Right cardiac atrium (tissue), 5 donors: ENCODE measurements at regions not wholly inside any gene's neighbourhood (a gene's known extent, or its start where the extent isn't known, plus 50 kb on each side); places are given as distances from the start of the nearest gene placed in this dataset.

ENCODE experiments used
- ATAC-seq, 2 donors: fragments of 200-7000 bp; cut with Tn5 transposase; one replicate each; pipeline versions ENCODE4 v1.8.0 to v1.9.1; 2020; ENCODE audit warnings: moderate library complexity in 2 of 2, mild to moderate bottlenecking in 1 of 2
- DNase-seq, 3 donors: peaks; one replicate each; pipeline ENCODE4 v3.0.0-alpha.2; 2020
- H3K27ac ChIP-seq: one replicate; pipeline ENCODE4 v1.5.1; 2013; ENCODE audit warnings: mild to moderate bottlenecking, low read length, control low read depth, moderate library complexity
- H3K27me3 ChIP-seq: one replicate; pipeline ENCODE4 v1.6.1; 2013; ENCODE audit not compliant: control insufficient read depth, insufficient read depth
- H3K4me1 ChIP-seq: one replicate; pipeline ENCODE4 v1.6.1; 2013; ENCODE audit warnings: low read length; ENCODE audit not compliant: control insufficient read depth, insufficient read depth
- H3K4me3 ChIP-seq: one replicate; pipeline ENCODE4 v1.5.1; 2013; ENCODE audit warnings: low read length, control low read depth
- H3K9me3 ChIP-seq: one replicate; pipeline ENCODE4 v1.6.1; 2013; ENCODE audit warnings: low read length; ENCODE audit not compliant: control insufficient read depth
- WGBS: extraction: QIAGEN DNeasy Blood & Tissue Kit; methylation state at CpG from one replicate; pipeline ENCODE4 v1.1.7; 2013; 5-methylcytosine and 5-hydroxymethylcytosine counted together
- intact Hi-C, 4 donors: fragments of 100-400 bp; cut with DNase I; formaldehyde crosslinking; loops; one replicate each; pipeline versions ENCODE4 v1.11.0 to v1.14.0; 2022 to 2023
- donor health status: healthy with polysubstance abuse.
- donor health status: DM: no; HTN: yes; CAD: no.
- donor health status: DM: no; HTN: no; CAD: no.
- donor health status: DM: no; HTN: yes; CAD: no; lungs with severe emphysema.
- donor health status: DM: yes; HTN: yes; CAD: no.

DNA sequence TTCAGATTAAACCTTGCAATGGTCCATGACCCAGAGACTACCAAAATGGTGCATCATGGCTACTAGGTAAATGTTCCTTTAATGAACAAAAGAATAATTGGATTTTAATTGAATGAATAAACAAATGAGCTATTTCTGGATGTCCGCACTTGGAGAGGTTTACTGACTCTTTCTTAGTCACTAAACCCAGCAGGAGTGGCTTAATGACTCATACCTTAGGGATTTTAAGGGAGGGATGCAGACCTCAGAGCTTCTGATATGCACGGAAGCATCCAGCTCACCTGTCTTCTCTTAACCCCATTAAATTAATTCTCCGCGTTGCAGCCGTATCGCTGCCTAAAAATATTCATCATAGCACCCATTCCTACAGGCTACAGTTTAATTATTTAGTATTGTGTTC lies 970.0 kb upstream of the SLC35B3 start:
- no peak overlapping the region for H3K4me3 ChIP-seq
- no peaks in the 10 kb centered on the region for H3K4me1 ChIP-seq
- ATAC-seq (no peak), DNase-seq (no peak)
- intact Hi-C loops: no loop called here
- 87% methylated on average over 6 of the region's 6 CpGs for WGBS
- no peaks in the 10 kb centered on the region for H3K27me3 ChIP-seq
- no peaks in the 10 kb centered on the region for H3K9me3 ChIP-seq
- no peak overlapping the region for H3K27ac ChIP-seq

GRCh38 chr6:9404351-9405146 lies 969.2 kb upstream of the SLC35B3 start:
- WGBS: 42% methylated on average over 10 of the region's 10 CpGs
- no peaks in the 10 kb centered on the region for H3K9me3 ChIP-seq
- intact Hi-C loops: no loop called here
- no peaks in the 10 kb centered on the region for H3K27me3 ChIP-seq
- DNase-seq (no peak), ATAC-seq (no peak)
- no peak overlapping the region for H3K4me3 ChIP-seq
- no peaks in the 10 kb centered on the region for H3K4me1 ChIP-seq
- no peak overlapping the region for H3K27ac ChIP-seq

DNA sequence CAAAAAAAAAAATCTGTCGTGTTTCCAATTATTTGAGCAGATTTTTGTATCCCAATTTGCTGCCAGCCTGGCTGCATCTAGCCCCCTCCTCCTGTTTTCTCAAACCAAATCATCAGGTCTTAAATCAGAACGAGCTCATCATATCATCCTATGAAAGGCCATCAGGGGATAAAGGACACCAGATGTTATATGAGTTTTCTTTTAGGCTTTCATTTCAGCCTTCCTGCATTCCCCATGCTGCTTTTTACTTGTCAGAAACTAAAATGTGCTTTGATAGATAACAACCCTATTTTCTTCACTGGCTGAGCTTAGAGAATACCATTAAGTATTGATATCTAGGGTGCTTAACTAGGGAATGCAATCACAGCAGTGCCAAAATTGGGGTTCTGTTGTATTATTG lies 968.4 kb upstream of the SLC35B3 start:
- Histone ChIP-seq H3K4me1 (no peaks in the 10 kb centered on the region), H3K27ac (no peak overlapping the region), H3K4me3 (no peak overlapping the region), H3K27me3 (no peaks in the 10 kb centered on the region), H3K9me3 (no peaks in the 10 kb centered on the region)
- intact Hi-C loops: no loop called here
- WGBS: 37% methylated on average over 2 of the region's 2 CpGs
- no peak for DNase-seq
- no peak for ATAC-seq

DNA sequence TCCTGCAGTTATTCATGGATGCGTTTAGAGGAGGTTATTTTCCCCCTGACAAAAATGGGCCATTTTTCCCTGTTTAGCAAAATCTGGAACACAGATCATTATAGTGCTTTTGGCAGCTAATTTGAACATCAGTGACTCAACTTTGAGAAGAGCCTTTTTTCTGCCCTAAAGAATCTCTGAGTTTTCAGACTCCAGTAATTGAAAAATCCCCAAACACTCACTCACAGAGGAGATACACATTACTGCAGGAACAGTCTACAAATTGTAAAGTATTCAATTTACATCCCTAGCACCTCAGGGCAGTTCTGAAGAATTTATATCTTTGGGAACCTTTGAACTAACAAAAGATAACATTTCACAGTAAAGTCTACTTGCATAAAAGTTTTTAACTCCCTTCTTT lies 966.6 kb upstream of the SLC35B3 start:
- Histone ChIP-seq H3K9me3 (no peaks in the 10 kb centered on the region), H3K4me3 (no peak overlapping the region), H3K4me1 (no peaks in the 10 kb centered on the region), H3K27ac (no peak overlapping the region), H3K27me3 (no peaks in the 10 kb centered on the region)
- 83% methylated on average over 1 of the region's 1 CpG for WGBS
- intact Hi-C loops: no loop called here
- ATAC-seq (no peak), DNase-seq (no peak)

- no peak overlapping the region for H3K27ac ChIP-seq
- no peaks in the 10 kb centered on the region for H3K9me3 ChIP-seq
- H3K27me3 ChIP-seq: no peaks in the 10 kb centered on the region
- ATAC-seq (no peak), DNase-seq (no peak)
- H3K4me1 ChIP-seq: no peaks in the 10 kb centered on the region
- WGBS: 86% methylated on average over 5 of the region's 5 CpGs
- intact Hi-C loops: no loop called here
- H3K4me3 ChIP-seq: no peak overlapping the region
Observed at GRCh38 chr6:9399916-9400315, 964.6 kb upstream of the SLC35B3 start.

GRCh38 chr6:9398767-9399373 lies 963.5 kb upstream of the SLC35B3 start:
- DNase-seq (peak; percentile 21 to 63 (median 55)), ATAC-seq (peak; percentile 69 to 76)
- H3K4me1 ChIP-seq: no peaks in the 10 kb centered on the region
- H3K4me3 ChIP-seq: no peak overlapping the region
- no peaks in the 10 kb centered on the region for H3K27me3 ChIP-seq
- no peak overlapping the region for H3K27ac ChIP-seq
- 12% methylated on average over 42 of the region's 42 CpGs for WGBS
- H3K9me3 ChIP-seq: no peaks in the 10 kb centered on the region
- intact Hi-C loops: no loop called here

DNA sequence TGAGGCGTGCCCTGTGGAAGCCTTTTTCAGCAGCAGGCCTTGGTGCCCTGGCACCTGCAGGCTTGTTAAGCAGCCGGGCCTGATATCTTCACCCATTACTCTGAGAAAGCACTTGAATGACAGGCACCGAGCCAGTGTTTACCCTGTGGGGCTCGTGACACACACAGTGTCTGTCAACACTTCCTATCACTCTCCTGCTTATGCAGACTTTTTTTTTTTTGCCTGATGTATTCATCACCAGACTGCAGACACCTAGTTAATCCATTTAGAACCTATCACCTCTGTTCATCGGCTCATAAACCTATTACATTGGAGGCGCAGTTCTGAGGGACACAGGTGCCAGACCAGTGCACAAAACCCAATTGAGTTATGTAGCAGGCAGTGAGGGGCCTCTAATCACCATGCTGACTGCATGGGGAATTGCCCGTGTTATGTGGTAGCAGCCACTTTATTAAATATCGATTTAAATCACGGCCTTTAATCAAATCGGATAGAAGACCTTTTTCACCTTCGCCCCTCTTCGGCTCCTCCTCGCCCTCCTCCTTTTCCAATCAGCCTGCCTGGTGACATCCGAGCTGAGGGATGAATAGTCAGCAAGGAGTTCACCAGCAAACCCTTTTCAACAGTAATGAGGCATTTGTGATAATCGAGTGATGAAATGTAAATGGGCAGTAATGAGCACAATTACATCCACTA lies 962.9 kb upstream of the SLC35B3 start:
- Histone ChIP-seq H3K4me1 (no peaks in the 10 kb centered on the region), H3K4me3 (no peak overlapping the region), H3K27ac (no peak overlapping the region), H3K27me3 (no peaks in the 10 kb centered on the region), H3K9me3 (no peaks in the 10 kb centered on the region)
- WGBS: 30% methylated on average over 15 of the region's 15 CpGs
- peak; percentile 96 for ATAC-seq
- DNase-seq: peak; percentile 49 to 70 (median 63)
- intact Hi-C loops: no loop called here

DNA sequence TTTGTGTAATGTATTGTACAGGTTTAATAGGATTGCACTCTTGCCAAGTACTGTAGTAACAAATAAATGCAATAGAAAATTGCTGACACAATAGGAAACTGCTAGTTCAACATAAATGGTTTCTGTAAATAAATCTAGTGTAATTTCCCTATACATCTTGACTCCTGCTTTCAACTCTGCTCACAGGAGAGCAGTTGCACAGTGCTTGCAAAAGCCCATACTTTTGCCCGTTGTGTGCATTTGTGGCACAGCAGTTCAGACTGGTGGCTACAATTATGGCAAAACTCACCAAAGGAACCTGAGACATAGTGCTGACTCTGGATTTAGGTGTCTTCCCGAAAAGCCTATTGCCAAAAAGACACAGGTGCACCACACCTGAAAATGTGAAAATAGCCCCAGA lies 953.3 kb upstream of the SLC35B3 start:
- H3K27me3 ChIP-seq: no peaks in the 10 kb centered on the region
- H3K9me3 ChIP-seq: no peaks in the 10 kb centered on the region
- no peak overlapping the region for H3K27ac ChIP-seq
- no peak for DNase-seq
- H3K4me1 ChIP-seq: no peaks in the 10 kb centered on the region
- intact Hi-C loops: no loop called here
- no peak overlapping the region for H3K4me3 ChIP-seq
- ATAC-seq: no peak
- 85% methylated on average over 2 of the region's 2 CpGs for WGBS

DNA sequence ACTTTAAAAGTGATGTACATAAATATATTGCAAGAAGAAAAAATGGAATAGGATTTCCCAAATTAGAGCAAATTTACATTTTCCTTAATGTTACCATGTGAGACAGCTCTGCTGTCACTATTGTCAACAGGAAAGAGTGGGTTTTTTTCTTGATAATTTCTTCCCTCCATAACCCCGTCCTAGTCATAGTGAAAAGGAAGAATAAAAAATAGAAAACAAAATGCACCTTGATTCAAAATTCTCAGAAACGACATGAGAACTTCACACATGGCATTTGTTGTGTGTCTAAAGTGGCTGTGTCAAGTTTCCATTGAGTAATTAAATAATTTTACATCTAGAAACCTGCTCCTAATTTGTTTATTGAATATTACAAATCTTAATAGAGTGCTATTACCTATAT lies 945.2 kb upstream of the SLC35B3 start:
- DNase-seq (no peak), ATAC-seq (no peak)
- Histone ChIP-seq H3K9me3 (no peaks in the 10 kb centered on the region), H3K4me1 (no peaks in the 10 kb centered on the region), H3K27ac (no peak overlapping the region), H3K27me3 (no peaks in the 10 kb centered on the region), H3K4me3 (no peak overlapping the region)
- WGBS: 56% methylated on average over 2 of the region's 2 CpGs
- intact Hi-C loops: no loop called here

DNA sequence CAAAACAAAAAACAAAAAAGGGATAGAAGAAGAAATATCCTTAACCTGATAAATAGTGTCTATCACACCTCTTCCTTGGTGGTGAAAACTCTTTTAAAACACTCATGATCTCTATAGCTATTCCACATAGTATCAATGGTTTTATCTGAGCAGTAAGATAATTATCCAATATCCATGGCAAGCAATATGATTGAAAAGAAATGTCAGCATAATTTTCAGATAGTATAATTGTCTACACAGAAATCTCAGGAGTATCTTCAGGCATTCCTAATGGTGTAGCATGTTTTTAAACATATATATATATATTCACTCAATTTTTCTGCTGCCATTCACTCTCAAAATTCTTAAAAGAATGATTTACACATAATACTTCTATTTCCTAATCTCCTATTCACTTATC lies 938.0 kb upstream of the SLC35B3 start:
- Histone ChIP-seq H3K4me1 (no peaks in the 10 kb centered on the region), H3K9me3 (no peaks in the 10 kb centered on the region), H3K4me3 (no peak overlapping the region), H3K27me3 (no peaks in the 10 kb centered on the region), H3K27ac (no peak overlapping the region)
- ATAC-seq (no peak), DNase-seq (no peak)
- intact Hi-C loops: no loop called here

- 75% methylated on average over 2 of the region's 2 CpGs for WGBS
- intact Hi-C loops: no loop called here
- Histone ChIP-seq H3K27me3 (no peaks in the 10 kb centered on the region), H3K9me3 (no peaks in the 10 kb centered on the region), H3K27ac (no peak overlapping the region), H3K4me1 (no peaks in the 10 kb centered on the region), H3K4me3 (no peak overlapping the region)
- DNase-seq (no peak), ATAC-seq (no peak)
Observed at GRCh38 chr6:9370480-9370879, 935.1 kb upstream of the SLC35B3 start.
